MM.1S (cell line): ENCODE measurements at regions not wholly inside any gene's neighbourhood (a gene's known extent, or its start where the extent isn't known, plus 50 kb on each side); places are given as distances from the start of the nearest gene placed in this dataset.

Experiments
- CTCF ChIP-seq: fragments of 300-600 bp; sonication (generic); IDR thresholded peaks from 2 replicates; pipeline ENCODE4 v1.5.1; 2016; ENCODE audit warnings: antibody characterized with exemption, low read length, mixed read lengths
- EZH2 ChIP-seq: fragments of 300-600 bp; sonication (generic); optimal IDR thresholded peaks from 2 replicates; pipeline ENCODE3; 2017; ENCODE audit warnings: low read depth, mild to moderate bottlenecking, antibody characterized with exemption, low read length, mixed read lengths
- EZH2phosphoT487 ChIP-seq: fragments of 300-600 bp; sonication (generic); IDR thresholded peaks from 2 replicates; pipeline ENCODE4 v1.6.1; 2018; ENCODE audit warnings: antibody characterized with exemption, low read length

DNA sequence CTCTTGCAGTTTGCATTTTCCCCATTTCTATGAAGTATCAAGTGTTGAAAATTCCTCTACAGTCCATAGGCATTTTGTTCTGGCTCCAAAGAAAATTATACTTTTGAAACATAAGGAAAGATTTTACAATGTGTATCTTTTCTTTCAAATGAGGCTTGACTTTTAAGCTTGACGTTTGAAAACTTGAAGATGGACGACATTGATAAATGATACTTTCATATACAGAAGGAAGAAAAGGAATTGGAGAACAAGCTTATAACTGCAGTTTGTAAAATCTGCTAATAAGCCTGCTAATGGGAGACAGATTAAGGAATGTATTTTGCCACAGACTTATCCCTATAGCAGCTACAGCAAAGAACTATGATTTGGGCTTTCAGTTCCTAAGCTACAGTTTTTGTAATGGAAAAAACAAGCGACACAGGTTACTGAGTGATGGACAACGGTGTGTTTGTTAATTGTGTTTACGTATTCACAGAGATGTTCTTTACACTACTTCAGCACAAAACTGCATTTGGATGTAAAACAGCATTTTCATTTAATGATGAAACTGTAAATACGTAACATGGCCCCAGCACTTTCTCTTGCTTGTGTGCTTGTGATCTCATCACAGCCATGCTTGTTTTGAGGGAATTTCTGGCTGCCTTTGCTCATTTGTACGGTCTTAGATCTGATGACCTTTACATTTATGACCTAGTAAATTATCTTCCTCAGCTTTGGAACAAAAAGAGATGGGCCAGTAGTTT, 83.2 kb upstream of the FAT1 start:
- TF ChIP-seq CTCF (no peak), EZH2 (no peak), EZH2phosphoT487 (no peak)
